SW480 (cell line): ENCODE measurements at regions not wholly inside any gene's neighbourhood (a gene's known extent, or its start where the extent isn't known, plus 50 kb on each side); places are given as distances from the start of the nearest gene placed in this dataset.
"Not testable (repeated sequence)": the region's sequence is repeated elsewhere in the genome, so short reads cannot be mapped to it uniquely, and the experiment has no call there.

Experiments used
- DNase-seq: peaks from one replicate; pipeline ENCODE4 v3.0.0-alpha.2; 2016; ENCODE audit warnings: low spot score

DNA sequence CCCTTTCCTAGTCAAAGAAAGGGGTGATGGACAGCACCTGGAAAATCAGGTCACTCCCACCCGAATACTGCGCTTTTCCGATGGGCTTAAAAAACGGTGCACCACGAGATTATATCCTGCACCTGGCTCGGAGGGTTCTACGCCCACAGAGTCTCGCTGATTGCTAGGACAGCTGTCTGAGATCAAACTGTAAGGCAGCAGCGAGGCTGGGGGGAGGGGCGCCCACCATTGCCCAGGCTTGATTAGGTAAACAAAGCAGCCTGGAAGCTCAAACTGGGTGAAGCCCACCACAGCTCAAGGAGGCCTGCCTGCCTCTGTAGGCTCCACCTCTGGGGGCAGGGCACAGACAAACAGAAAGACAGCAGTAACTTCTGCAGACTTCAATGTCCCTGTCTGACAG is 783.4 kb downstream of the NSUN3 start:
- not testable (repeated sequence) for DNase-seq

GRCh38 chr3:94862703-94863102 is 799.8 kb downstream of the NSUN3 start:
- peak; percentile 16 for DNase-seq

- no peak for DNase-seq
These were observed 806.2 kb downstream of the NSUN3 start for GRCh38 chr3:94869059-94869547.

GRCh38 chr3:94873751-94874150 is 810.9 kb downstream of the NSUN3 start:
- DNase-seq: no peak

GRCh38 chr3:94875149-94875548 is 812.3 kb downstream of the NSUN3 start:
- DNase-seq: no peak

DNA sequence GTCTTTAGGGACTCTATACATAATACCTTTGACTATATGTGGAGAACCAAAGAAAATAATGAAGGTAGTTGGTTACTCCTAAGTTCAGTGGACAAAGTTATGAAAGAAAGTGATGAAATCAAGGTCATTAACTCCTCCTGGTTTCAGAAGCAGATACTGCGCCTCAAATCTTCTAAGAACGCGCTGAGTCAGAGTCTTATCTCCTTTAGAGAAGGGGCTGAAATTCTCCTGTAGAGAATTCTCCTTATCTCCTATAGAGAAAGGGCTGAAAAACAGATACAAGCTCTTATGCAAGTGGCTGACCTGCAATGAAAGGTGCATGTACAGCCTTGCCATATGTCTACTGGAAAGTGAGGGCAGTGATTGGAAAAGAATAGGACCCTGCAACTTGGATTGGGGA is 824.2 kb downstream of the NSUN3 start:
- DNase-seq: no peak

- DNase-seq: no peak
These were observed 834.1 kb downstream of the NSUN3 start for GRCh38 chr3:94896994-94897393.

GRCh38 chr3:94904156-94904674 is 841.4 kb downstream of the NSUN3 start:
- DNase-seq: no peak

DNA sequence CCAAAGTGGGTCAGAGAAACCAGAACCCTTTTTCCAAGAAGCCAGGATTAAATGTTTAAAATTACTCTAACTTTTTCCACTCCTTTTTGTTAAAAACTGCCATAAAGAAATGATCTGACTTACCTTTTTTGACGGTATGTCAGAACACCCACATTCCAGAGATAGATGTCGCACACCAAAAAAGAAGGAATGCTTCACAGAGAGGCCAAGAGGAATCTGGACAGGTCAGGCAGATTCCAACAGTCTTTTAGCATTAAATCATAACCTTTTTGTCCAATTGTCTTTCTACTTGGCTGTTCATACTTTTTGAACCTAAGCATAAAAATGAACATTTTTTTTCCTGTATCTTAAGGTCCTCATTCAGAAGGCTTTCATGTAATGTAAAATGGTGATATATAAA is 846.9 kb downstream of the NSUN3 start:
- no peak for DNase-seq

DNA sequence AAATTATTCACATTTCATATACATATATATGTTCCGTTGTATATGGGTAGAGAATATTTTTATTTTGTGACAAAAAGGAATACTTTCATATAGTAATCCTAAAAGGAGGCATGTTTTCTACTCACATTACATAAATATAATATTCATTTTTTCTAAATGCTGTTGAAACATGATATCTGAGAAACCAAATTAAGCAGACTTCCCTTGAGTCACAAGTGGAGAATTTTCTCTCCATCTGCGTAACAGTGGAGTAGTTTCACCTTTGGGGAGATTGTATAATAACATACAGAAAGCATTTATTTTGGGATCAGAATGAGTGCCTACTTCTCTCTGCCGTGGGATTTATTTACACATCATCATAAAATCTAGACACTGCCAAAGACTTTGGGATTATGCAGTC is 849.8 kb downstream of the NSUN3 start:
- DNase-seq: no peak

- DNase-seq: no peak
These were observed 864.3 kb downstream of the NSUN3 start for GRCh38 chr3:94927175-94927574.

DNA sequence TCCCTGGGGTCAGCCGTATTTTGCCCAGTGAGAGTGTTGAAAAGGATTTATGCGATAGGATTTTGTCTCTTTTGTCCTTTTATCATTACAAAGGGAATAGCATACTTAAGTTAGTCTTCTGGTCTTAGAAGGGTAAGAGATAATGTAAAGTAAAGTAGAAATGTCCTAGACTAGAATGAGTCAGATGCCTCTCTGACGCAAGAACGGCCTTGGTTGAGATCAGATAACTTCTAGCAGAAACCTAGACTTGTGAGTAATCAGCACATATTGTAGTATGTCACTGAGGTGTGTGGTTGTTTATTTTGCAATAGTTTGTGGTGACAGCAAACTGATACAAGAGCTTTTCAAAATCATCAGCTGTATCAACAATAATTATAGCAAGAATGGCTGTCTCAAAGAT is 866.1 kb downstream of the NSUN3 start:
- DNase-seq: peak; percentile 68

DNA sequence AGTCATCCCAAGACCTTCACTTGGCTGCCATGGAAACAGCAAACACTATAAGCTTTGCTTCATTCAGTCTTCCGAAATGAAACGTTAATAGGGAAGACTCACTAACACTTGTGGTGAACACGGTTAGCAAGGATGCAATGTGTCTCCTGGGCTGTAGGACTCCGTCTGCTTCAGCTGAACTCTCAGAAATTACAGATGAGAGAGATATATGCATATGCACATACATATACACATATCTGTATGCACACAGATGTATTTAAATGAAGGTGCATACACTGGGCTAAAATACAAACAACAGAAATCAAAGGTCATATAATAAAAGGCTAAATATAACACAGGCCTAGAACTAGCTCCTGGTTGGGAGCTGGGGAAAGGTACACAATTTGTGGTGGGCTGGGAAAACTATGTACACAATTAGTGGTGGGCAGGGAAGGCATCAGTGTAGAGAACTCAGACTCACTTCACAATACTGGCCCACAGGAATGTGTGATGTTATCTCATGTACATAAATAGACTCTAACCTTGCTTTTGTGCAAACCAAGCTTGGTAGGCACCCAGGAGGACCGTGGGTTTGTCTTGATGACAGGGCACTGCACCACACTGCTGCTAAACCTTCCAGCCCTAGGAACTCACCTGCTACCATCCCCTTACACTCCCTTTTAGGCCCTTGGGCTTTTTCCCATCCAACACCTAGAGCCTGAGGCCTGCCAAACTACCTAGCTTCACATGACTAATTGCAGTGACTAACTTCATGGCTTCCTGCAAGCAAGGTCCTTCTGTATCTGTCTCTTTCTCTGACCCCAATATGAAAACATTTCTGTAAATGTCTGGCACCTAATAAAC is 873.1 kb downstream of the NSUN3 start:
- DNase-seq: peak; percentile 23

DNA sequence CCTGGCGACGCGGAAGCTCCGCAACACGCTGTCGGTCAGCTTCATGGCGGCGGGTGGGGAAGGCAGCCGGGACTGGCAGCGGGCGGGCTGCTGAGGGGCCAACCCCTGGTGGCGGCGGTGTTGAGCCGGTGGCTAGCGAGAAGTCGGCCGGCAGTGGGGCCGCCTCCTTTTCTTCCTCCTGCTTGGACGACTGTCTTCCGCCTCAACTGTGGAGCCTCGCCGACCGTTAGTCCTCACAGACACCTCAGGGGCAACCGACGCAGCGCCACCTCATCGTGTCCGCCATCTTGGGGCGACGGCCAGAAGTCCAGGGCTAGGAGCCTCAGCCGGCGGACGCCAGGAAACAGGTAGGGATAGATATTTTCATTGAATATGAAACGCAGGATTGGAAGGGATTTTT is 875.1 kb downstream of the NSUN3 start:
- DNase-seq: no peak

- no peak for DNase-seq
These were observed 883.8 kb downstream of the NSUN3 start for GRCh38 chr3:94946683-94947082.

GRCh38 chr3:94961423-94962100 is 898.7 kb downstream of the NSUN3 start:
- DNase-seq: no peak

- no peak for DNase-seq
These were observed 903.1 kb downstream of the NSUN3 start for GRCh38 chr3:94965867-94966475.

GRCh38 chr3:94967196-94967595 is 904.3 kb downstream of the NSUN3 start:
- DNase-seq: no peak

GRCh38 chr3:94968519-94968918 is 905.7 kb downstream of the NSUN3 start:
- DNase-seq: no peak

DNA sequence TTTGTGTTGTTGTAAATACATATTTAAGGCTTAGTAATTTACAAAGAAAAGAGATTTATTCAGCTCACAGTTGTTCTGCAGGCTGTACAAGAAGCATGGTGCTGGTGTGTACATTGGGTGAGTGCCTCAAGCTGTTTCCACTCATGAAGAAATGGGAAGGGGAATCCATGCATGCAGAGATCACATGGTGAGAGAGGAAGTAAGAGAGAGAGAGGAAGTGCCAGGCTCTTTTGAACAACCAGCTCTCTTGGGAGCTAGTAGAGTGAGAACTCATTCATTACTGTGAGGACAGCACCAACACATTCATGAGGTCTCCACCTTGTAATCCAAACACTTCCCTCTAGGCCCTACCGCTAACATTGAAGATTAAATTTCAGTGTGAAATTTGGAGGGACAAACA is 909.2 kb downstream of the NSUN3 start:
- no peak for DNase-seq

DNA sequence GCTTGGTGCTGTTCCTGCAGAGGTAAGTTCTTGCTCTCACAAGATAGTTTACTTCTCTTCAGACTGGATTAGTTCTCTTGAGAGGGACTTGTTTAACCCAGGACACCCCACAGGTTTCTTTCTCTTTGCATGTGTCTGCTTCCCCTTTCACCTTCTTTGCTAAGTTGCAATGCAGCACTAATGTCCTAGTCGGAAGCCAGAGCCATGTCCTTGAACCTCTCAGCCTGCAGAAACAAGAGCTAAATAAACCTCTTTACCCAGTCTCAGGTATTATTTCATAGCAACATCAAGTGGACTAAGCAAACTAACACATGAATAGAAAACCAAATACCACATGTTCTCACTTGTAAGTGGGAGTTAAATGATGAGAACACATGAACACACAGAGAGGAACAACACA is 915.2 kb downstream of the NSUN3 start:
- DNase-seq: no peak

- no peak for DNase-seq
These were observed 922.9 kb downstream of the NSUN3 start for GRCh38 chr3:94985778-94986177.
